WTC11 (cell line): ENCODE measurements at regions not wholly inside any gene's neighbourhood (a gene's known extent, or its start where the extent isn't known, plus 50 kb on each side); places are given as distances from the start of the nearest gene placed in this dataset.

ENCODE experiments used
- ATF1 ChIP-seq: sonication (generic); formaldehyde crosslinking; IDR thresholded peaks from 2 replicates; pipeline ENCODE4 v1.8.1; 2023; ENCODE audit warnings: mild to moderate bottlenecking, moderate library complexity, missing genetic modification reagents
- CBFB ChIP-seq: sonication (generic); formaldehyde crosslinking; IDR thresholded peaks from 2 replicates; pipeline ENCODE4 v1.8.1; 2022; ENCODE audit warnings: mild to moderate bottlenecking, low read depth, missing genetic modification reagents
- CTCF ChIP-seq: fragments of 200-600 bp; IDR thresholded peaks from 2 replicates; pipeline ENCODE4 v1.8.0; 2022; ENCODE audit warnings: antibody characterized with exemption
- ERG ChIP-seq: fragments of 250-450 bp; sonication (Bioruptor Pico); IDR thresholded peaks from 2 replicates; pipeline ENCODE4 v1.8.0; 2021; ENCODE audit warnings: mild to moderate bottlenecking
- FOXP4 ChIP-seq: sonication (generic); formaldehyde crosslinking; IDR thresholded peaks from 2 replicates; pipeline ENCODE4 v1.8.0; 2022; ENCODE audit warnings: mild to moderate bottlenecking, missing genetic modification reagents
- ZNF512 ChIP-seq: sonication (generic); formaldehyde crosslinking; IDR thresholded peaks from 2 replicates; pipeline ENCODE4 v1.8.1; 2022; ENCODE audit warnings: missing genetic modification reagents, borderline replicate concordance
- TF ChIP-seq, protein P1 (sequence below): sonication (generic); formaldehyde crosslinking; IDR thresholded peaks from 2 replicates; pipeline ENCODE4 v1.8.0; 2022; ENCODE audit warnings: mild to moderate bottlenecking, missing genetic modification reagents

- TF ChIP-seq, protein P1, sequence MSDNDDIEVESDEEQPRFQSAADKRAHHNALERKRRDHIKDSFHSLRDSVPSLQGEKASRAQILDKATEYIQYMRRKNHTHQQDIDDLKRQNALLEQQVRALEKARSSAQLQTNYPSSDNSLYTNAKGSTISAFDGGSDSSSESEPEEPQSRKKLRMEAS: no peak
- TF ChIP-seq CTCF (no peak), FOXP4 (CRISPR knock-in tag) (no peak), ATF1 (no peak), ZNF512 (no peak), ERG (CRISPR knock-in tag) (no peak), CBFB (CRISPR knock-in tag) (no peak)
These were observed 396.9 kb upstream of the NXPH2 start for GRCh38 chr2:139177041-139177440.
